ENCODE measurements at regions not wholly inside any gene's neighbourhood (a gene's known extent, or its start where the extent isn't known, plus 50 kb on each side); places are given as distances from the start of the nearest gene placed in this dataset.

DNA sequence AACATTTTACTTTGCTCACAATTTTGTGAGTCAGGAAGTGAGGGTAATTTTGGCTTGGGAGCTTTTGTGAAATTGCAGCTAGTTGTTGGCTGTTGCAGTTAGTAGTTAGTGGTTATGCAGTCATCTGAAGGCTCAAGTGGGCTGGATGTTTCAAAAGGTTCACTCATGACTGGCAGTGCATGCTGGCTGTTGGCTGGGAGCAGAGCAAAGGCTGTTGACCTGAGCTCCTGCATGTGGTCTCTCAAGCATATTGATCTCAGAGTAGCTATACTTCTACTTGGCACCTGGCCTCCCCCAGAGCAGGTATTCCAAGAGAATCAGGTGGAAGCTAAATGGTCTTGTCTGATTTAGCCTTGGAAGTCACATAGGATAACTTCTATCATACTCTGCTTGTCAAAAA is 414.1 kb upstream of the STXBP6 start:
- TF ChIP-seq RAD21 (IDR thresholded peaks at IDR 0.05; ENCODE audit: low read length) (no peak), CTCF (IDR thresholded peaks at IDR 0.05) (no peak), FOXM1 (IDR thresholded peaks at IDR 0.05; ENCODE audit: low read depth) (no peak), MEF2A (IDR thresholded peaks at IDR 0.05; ENCODE audit: borderline replicate concordance, low read depth) (no peak), TCF12 (IDR thresholded peaks at IDR 0.05) (no peak), EP300 (IDR thresholded peaks at IDR 0.05; ENCODE audit: borderline replicate concordance in 1 of 2, low read depth in 1 of 2, low read length in 1 of 2) (no peak), USF1 (IDR thresholded peaks at IDR 0.05; ENCODE audit: borderline replicate concordance, low read depth) (no peak), GABPA (IDR thresholded peaks at IDR 0.05; ENCODE audit: low read depth) (no peak), SIN3A (IDR thresholded peaks at IDR 0.05; ENCODE audit: borderline replicate concordance, low read depth, low read length) (no peak), MXI1 (IDR thresholded peaks at IDR 0.05; ENCODE audit: low read depth, low read length) (no peak), POLR2AphosphoS5 (IDR thresholded peaks at IDR 0.05; ENCODE audit: low read depth, low read length) (no peak), SMC3 (IDR thresholded peaks at IDR 0.05; ENCODE audit: low read depth, low read length) (no peak), FOSL2 (IDR thresholded peaks at IDR 0.05; ENCODE audit: borderline replicate concordance, low read depth) (no peak)
- TF ChIP-seq, protein P1, sequence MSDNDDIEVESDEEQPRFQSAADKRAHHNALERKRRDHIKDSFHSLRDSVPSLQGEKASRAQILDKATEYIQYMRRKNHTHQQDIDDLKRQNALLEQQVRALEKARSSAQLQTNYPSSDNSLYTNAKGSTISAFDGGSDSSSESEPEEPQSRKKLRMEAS (IDR thresholded peaks at IDR 0.05; ENCODE audit: low read depth): no peak

All from SK-N-SH (cell line).